Thoracic aorta (tissue), 2 donors: ENCODE measurements at regions not wholly inside any gene's neighbourhood (a gene's known extent, or its start where the extent isn't known, plus 50 kb on each side); places are given as distances from the start of the nearest gene placed in this dataset.

Experiments
- ATAC-seq: fragments of 150-250 bp; one replicate; pipeline ENCODE4 v1.8.0; 2017; ENCODE audit warnings: low read depth; ENCODE audit not compliant: insufficient number of reproducible peaks, low FRiP score
- DNase-seq: peaks from one replicate; pipeline ENCODE4 v3.0.0-alpha.2; 2020; ENCODE audit warnings: low spot score
- H3K27ac ChIP-seq, 2 donors: fragments of 200-600 bp; sonication (generic); 1 replicate in 1 of 2; 2 replicates in 1 of 2; pipeline ENCODE4 v1.5.1; 2016; ENCODE audit warnings: mild to moderate bottlenecking in 2 of 2, moderate library complexity in 2 of 2
- H3K27me3 ChIP-seq: fragments of 200-600 bp; sonication (generic); replicated peaks from 2 replicates; pipeline ENCODE4 v1.6.0; 2016; ENCODE audit warnings: mild to moderate bottlenecking; ENCODE audit not compliant: insufficient read depth
- H3K36me3 ChIP-seq: fragments of 200-600 bp; sonication (generic); one replicate; pipeline ENCODE4 v1.5.1; 2016
- H3K4me1 ChIP-seq, 2 donors: fragments of 200-600 bp; sonication (generic); 1 replicate in 1 of 2; 2 replicates in 1 of 2; pipeline versions ENCODE4 v1.5.1 to v1.6.0; 2016; ENCODE audit warnings: low read depth in 2 of 2, mild to moderate bottlenecking in 1 of 2; ENCODE audit not compliant: control insufficient read depth in 1 of 2
- H3K4me3 ChIP-seq: fragments of 200-600 bp; sonication (generic); 2 replicates; pipeline ENCODE4 v1.5.1; 2016; ENCODE audit warnings: mild to moderate bottlenecking
- H3K9me3 ChIP-seq: fragments of 200-600 bp; sonication (generic); 2 replicates; pipeline ENCODE4 v1.5.1; 2016
- CTCF ChIP-seq: fragments of 200-600 bp; sonication (generic); IDR thresholded peaks from one replicate; pipeline ENCODE4 v1.5.1; 2019; ENCODE audit warnings: antibody characterized with exemption

GRCh38 chr3:127104586-127104985, 88.3 kb upstream of the PRR23E start:
- Histone ChIP-seq H3K4me1 (no peaks in the 10 kb centered on the region), H3K27me3 (no peaks in the 10 kb centered on the region), H3K36me3 (no peaks in the 10 kb centered on the region), H3K4me3 (no peak overlapping the region), H3K27ac (no peak overlapping the region), H3K9me3 (no peaks in the 10 kb centered on the region)
- ATAC-seq: no peak
- no peak for TF ChIP-seq CTCF
- no peak for DNase-seq

GRCh38 chr3:127105587-127105986, 87.3 kb upstream of the PRR23E start:
- Histone ChIP-seq H3K4me1 (no peaks in the 10 kb centered on the region), H3K27ac (no peak overlapping the region), H3K36me3 (no peaks in the 10 kb centered on the region), H3K27me3 (no peaks in the 10 kb centered on the region), H3K9me3 (no peaks in the 10 kb centered on the region), H3K4me3 (no peak overlapping the region)
- no peak for TF ChIP-seq CTCF
- ATAC-seq: no peak
- DNase-seq: no peak

- DNase-seq (no peak), ATAC-seq (no peak)
- Histone ChIP-seq H3K9me3 (no peaks in the 10 kb centered on the region), H3K4me3 (no peak overlapping the region), H3K27me3 (no peaks in the 10 kb centered on the region), H3K27ac (no peak overlapping the region), H3K36me3 (no peaks in the 10 kb centered on the region), H3K4me1 (no peaks in the 10 kb centered on the region)
- no peak for TF ChIP-seq CTCF
Observed at GRCh38 chr3:127106053-127106452, 86.9 kb upstream of the PRR23E start.

GRCh38 chr3:127106456-127106855, 86.5 kb upstream of the PRR23E start:
- ATAC-seq: no peak
- no peaks in the 10 kb centered on the region for H3K9me3 ChIP-seq
- H3K4me3 ChIP-seq: no peak overlapping the region
- no peaks in the 10 kb centered on the region for H3K27me3 ChIP-seq
- no peak overlapping the region for H3K27ac ChIP-seq
- H3K36me3 ChIP-seq: no peaks in the 10 kb centered on the region
- TF ChIP-seq CTCF: no peak
- no peaks in the 10 kb centered on the region for H3K4me1 ChIP-seq
- DNase-seq: no peak

- ATAC-seq (no peak), DNase-seq (no peak)
- Histone ChIP-seq H3K4me1 (no peaks in the 10 kb centered on the region), H3K27me3 (no peaks in the 10 kb centered on the region), H3K4me3 (no peak overlapping the region), H3K36me3 (no peaks in the 10 kb centered on the region), H3K9me3 (peaks cover under 1% of the 10 kb centered on the region), H3K27ac (no peak overlapping the region)
- TF ChIP-seq CTCF: no peak
Observed at GRCh38 chr3:127107002-127107401, 85.9 kb upstream of the PRR23E start.
